Caco-2 (cell line): ENCODE measurements at regions not wholly inside any gene's neighbourhood (a gene's known extent, or its start where the extent isn't known, plus 50 kb on each side); places are given as distances from the start of the nearest gene placed in this dataset.

Source experiments
- BruUV-seq: library from RNA; stranded (reverse); fragments of 400-500 nt; replicated peaks from 2 replicates; lab custom pipeline; 2021; lab: Mats Ljungman, UMichigan
- CTCF ChIA-PET: fragments of 300-600 bp; sonication (Branson Sonifier 250); formaldehyde crosslinking; loops from one replicate; lab custom pipeline; 2022; ENCODE audit warnings: antibody characterized with exemption; lab: Charles Lee
- POLR2A ChIA-PET: fragments of 300-600 bp; sonication (Branson Sonifier 250); formaldehyde crosslinking; loops from one replicate; lab custom pipeline; 2022; ENCODE audit warnings: antibody characterized with exemption; lab: Charles Lee
- DNase-seq, 2 experiments: peaks; one replicate each; pipeline versions ENCODE4 v3.0.0 to v3.0.0-alpha.2; 2020 to 2022
- H3K27me3 ChIP-seq: replicated peaks from 2 replicates; pipeline ENCODE4 v1.6.0; 2011; ENCODE audit warnings: low read length; ENCODE audit not compliant: control insufficient read depth, insufficient read depth
- H3K36me3 ChIP-seq: 2 replicates; pipeline ENCODE4 v1.5.1; 2011; ENCODE audit warnings: low read length; ENCODE audit not compliant: control insufficient read depth, insufficient read depth
- H3K4me1 ChIP-seq: fragments of 250-450 bp; sonication (Bioruptor Pico); 2 replicates; pipeline ENCODE4 v1.5.1; 2020; ENCODE audit warnings: mild to moderate bottlenecking
- H3K4me3 ChIP-seq: 2 replicates; pipeline ENCODE4 v1.5.1; 2011; ENCODE audit warnings: low read depth, mild to moderate bottlenecking, control low read depth, low read length
- H3K9me3 ChIP-seq: fragments of 250-450 bp; sonication (Bioruptor Pico); 2 replicates; pipeline ENCODE4 v1.5.1; 2020; ENCODE audit warnings: mild to moderate bottlenecking, moderate library complexity
- H3K27ac Mint-ChIP-seq: one replicate; pipeline ENCODE4 v1.8.0; 2022; ENCODE audit warnings: mixed read lengths; ENCODE audit not compliant: unreplicated experiment
- H3K27me3 Mint-ChIP-seq: one replicate; pipeline ENCODE4 v1.8.0; 2022; ENCODE audit warnings: mixed read lengths; ENCODE audit not compliant: insufficient read depth, unreplicated experiment
- H3K36me3 Mint-ChIP-seq: one replicate; pipeline ENCODE4 v1.8.0; 2022; ENCODE audit warnings: mild to moderate bottlenecking, mixed read lengths; ENCODE audit not compliant: insufficient read depth, unreplicated experiment
- H3K4me1 Mint-ChIP-seq: one replicate; pipeline ENCODE4 v1.8.0; 2022; ENCODE audit warnings: low read depth, mixed read lengths; ENCODE audit not compliant: unreplicated experiment
- H3K4me3 Mint-ChIP-seq: one replicate; pipeline ENCODE4 v1.8.0; 2022; ENCODE audit warnings: mild to moderate bottlenecking, moderate library complexity, mixed read lengths; ENCODE audit not compliant: unreplicated experiment
- H3K9me3 Mint-ChIP-seq: one replicate; pipeline ENCODE4 v1.8.0; 2022; ENCODE audit warnings: mixed read lengths; ENCODE audit not compliant: unreplicated experiment
- intact Hi-C: fragments of 100-400 bp; cut with micrococcal nuclease; formaldehyde crosslinking; loops from one replicate; pipeline ENCODE4 v1.10.0; 2022; ENCODE audit not compliant: unreplicated experiment
- TF ChIP-seq, protein P1 (sequence below), 2 experiments: fragments of 200-600 bp in 1 of 2; IDR thresholded peaks; 1 replicate in 1 of 2; 2 replicates in 1 of 2; pipeline versions ENCODE4 v1.5.1 to v1.8.0; 2011 to 2022; ENCODE audit warnings: antibody characterized with exemption in 1 of 2, control low read depth in 1 of 2, inconsistent platforms in 1 of 2, low read depth in 1 of 2, low read length in 1 of 2, mild to moderate bottlenecking in 1 of 2, moderate library complexity in 1 of 2; ENCODE audit not compliant: insufficient read depth in 1 of 2, severe bottlenecking in 1 of 2, unreplicated experiment in 1 of 2

DNA sequence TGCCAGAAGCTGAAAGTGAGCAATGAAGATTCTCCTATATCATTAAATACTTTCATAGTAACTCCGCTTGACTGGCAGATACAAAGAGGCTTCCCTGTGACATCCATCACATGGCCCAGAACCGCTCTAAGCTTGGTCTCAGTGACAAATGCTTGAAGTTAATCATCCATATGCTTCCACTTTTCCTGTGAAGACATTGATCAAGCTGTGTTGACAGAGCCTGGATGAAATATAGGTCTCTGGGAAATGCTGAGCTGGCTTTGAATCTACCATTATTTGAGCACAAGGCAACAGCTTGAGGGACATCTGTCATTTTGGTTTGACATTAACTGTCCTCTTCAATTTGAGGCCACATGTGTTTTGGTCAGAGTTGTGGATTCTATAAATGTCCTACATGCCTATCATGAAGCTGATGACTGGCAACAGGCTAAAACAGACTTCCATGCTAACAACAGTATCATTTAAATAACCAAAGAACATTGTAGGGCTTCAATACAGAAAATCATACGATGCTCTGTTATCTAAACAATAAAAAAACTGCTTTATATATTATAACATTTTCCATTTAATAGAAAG is 402.2 kb upstream of the IRAK1BP1 start:
- no peaks in the 10 kb centered on the region for H3K4me1 Mint-ChIP-seq
- Histone ChIP-seq H3K4me1 (no peaks in the 10 kb centered on the region), H3K36me3 (no peaks in the 10 kb centered on the region), H3K9me3 (no peaks in the 10 kb centered on the region), H3K4me3 (no peak overlapping the region), H3K27me3 (no peaks in the 10 kb centered on the region)
- no peaks in the 10 kb centered on the region for H3K36me3 Mint-ChIP-seq
- H3K27ac Mint-ChIP-seq, result no peak overlapping the region
- intact Hi-C loops, result no loop called here
- peaks cover 3% of the 10 kb centered on the region for H3K27me3 Mint-ChIP-seq
- BruUV-seq, result no TSS peak
- DNase-seq, result no peak
- no peaks in the 10 kb centered on the region for H3K9me3 Mint-ChIP-seq
- POLR2A ChIA-PET, result no interaction called here
- no peak overlapping the region for H3K4me3 Mint-ChIP-seq
- TF ChIP-seq, protein P1, sequence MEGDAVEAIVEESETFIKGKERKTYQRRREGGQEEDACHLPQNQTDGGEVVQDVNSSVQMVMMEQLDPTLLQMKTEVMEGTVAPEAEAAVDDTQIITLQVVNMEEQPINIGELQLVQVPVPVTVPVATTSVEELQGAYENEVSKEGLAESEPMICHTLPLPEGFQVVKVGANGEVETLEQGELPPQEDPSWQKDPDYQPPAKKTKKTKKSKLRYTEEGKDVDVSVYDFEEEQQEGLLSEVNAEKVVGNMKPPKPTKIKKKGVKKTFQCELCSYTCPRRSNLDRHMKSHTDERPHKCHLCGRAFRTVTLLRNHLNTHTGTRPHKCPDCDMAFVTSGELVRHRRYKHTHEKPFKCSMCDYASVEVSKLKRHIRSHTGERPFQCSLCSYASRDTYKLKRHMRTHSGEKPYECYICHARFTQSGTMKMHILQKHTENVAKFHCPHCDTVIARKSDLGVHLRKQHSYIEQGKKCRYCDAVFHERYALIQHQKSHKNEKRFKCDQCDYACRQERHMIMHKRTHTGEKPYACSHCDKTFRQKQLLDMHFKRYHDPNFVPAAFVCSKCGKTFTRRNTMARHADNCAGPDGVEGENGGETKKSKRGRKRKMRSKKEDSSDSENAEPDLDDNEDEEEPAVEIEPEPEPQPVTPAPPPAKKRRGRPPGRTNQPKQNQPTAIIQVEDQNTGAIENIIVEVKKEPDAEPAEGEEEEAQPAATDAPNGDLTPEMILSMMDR (IDR thresholded peaks at IDR 0.05; ENCODE audit: insufficient read depth in 1 of 2, low read depth in 1 of 2, low read length in 1 of 2, severe bottlenecking in 1 of 2, unreplicated experiment in 1 of 2), result no peak
- CTCF ChIA-PET, result no interaction called here

DNA sequence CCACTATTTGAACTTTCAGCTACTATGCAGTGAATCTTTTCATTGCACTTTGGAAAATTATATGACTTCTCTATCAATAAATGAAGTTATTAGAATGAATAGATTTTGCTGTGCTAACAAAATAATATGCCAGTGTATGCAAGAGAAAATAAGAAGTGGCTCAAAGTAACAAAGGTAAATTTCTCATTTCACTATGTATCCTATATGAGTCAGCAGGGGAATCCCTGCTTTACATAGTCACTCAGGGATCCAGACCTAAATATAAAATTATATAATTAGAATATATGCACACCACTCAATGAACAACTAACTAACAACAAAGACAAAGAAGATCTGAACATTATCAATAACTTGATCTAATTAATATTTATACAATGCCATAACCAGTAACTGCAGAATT is 390.8 kb upstream of the IRAK1BP1 start:
- Histone ChIP-seq H3K4me1 (no peaks in the 10 kb centered on the region), H3K4me3 (no peak overlapping the region), H3K9me3 (no peaks in the 10 kb centered on the region), H3K27me3 (no peaks in the 10 kb centered on the region), H3K36me3 (no peaks in the 10 kb centered on the region)
- CTCF ChIA-PET, result no interaction called here
- intact Hi-C loops, result no loop called here
- no peak for DNase-seq
- POLR2A ChIA-PET, result no interaction called here
- Mint-ChIP-seq H3K27me3 (no peaks in the 10 kb centered on the region), H3K36me3 (no peaks in the 10 kb centered on the region), H3K4me3 (no peak overlapping the region), H3K9me3 (peaks cover 9% of the 10 kb centered on the region), H3K27ac (no peak overlapping the region), H3K4me1 (peaks cover 6% of the 10 kb centered on the region)
- no TSS peak for BruUV-seq
- TF ChIP-seq, protein P1 (IDR thresholded peaks at IDR 0.05; ENCODE audit: insufficient read depth in 1 of 2, low read depth in 1 of 2, low read length in 1 of 2, severe bottlenecking in 1 of 2, unreplicated experiment in 1 of 2), result no peak

DNA sequence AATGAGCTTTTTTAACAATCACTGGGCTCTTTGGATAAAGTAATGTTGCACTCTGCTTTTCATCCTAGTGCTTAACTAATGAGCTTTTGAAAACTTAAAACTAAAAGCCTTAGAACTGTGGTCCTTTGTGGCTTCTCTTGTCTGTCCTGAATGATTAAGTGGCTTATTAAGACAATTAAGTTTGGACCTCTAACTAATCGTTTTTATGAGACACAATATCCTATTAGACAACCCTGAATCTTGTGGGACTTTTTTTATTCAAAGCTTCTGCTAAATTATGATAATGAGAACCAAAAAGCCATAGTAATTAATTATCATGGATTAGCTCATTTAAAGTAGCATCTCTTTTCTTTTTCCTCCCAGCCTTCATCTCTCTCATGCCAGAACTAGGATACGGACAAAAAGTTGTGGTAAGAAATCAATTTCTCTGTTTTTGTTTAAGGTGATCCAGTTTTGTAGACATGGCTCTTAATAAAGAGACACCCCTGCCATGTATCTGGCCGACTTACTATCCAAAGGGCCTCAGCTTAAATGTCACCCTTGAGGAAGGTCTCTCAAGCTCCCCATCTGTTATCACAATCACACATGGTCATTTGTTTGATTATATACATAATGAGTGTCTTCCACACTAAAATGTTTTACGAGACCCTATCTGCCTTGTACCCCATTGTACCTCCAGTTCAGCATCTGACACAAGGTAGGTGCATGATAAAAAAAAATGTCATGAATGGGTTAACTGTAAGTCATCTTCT is 384.4 kb upstream of the IRAK1BP1 start:
- TF ChIP-seq, protein P1 (IDR thresholded peaks at IDR 0.05; ENCODE audit: insufficient read depth in 1 of 2, low read depth in 1 of 2, low read length in 1 of 2, severe bottlenecking in 1 of 2, unreplicated experiment in 1 of 2), result no peak
- Histone ChIP-seq H3K4me1 (no peaks in the 10 kb centered on the region), H3K4me3 (no peak overlapping the region), H3K36me3 (no peaks in the 10 kb centered on the region), H3K9me3 (no peaks in the 10 kb centered on the region), H3K27me3 (no peaks in the 10 kb centered on the region)
- no peak overlapping the region for H3K4me3 Mint-ChIP-seq
- no peaks in the 10 kb centered on the region for H3K27me3 Mint-ChIP-seq
- ChIA-PET POLR2A (no interaction called here), CTCF (no interaction called here)
- BruUV-seq, result no TSS peak
- H3K27ac Mint-ChIP-seq, result no peak overlapping the region
- intact Hi-C loops, result no loop called here
- peaks cover 9% of the 10 kb centered on the region for H3K9me3 Mint-ChIP-seq
- H3K4me1 Mint-ChIP-seq, result peaks cover 6% of the 10 kb centered on the region
- DNase-seq, result no peak
- H3K36me3 Mint-ChIP-seq, result no peaks in the 10 kb centered on the region
